ENCODE measurements at regions not wholly inside any gene's neighbourhood (a gene's known extent, or its start where the extent isn't known, plus 50 kb on each side); places are given as distances from the start of the nearest gene placed in this dataset.
"Not testable (repeated sequence)": the region's sequence is repeated elsewhere in the genome, so short reads cannot be mapped to it uniquely, and the experiment has no call there.

DNA sequence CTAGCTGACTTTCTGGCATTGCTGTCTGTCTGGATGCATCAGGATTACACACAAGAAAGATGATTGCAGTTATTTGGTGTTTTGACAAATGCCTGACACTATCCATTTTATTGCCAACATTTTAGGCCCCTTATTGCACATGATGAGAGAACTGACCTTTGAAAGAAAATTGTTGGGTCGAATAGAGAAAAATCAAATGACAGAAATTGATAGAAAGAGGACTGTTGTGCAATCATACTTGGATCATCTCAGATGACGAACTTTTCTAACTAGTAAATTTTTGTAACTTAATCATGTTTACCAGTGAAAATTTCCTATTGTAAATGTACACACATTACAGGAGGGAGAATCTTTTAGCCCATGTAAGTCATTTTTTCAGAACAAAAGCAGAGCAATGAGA, 251.5 kb upstream of the USP15 start:
- Histone ChIP-seq H3K9me3 (ENCODE audit: control insufficient read depth in 1 of 2, insufficient read depth in 1 of 2, low read length in 2 of 2) (peaks cover 0 to 7% of the 10 kb centered on the region in 2 experiments), H3K36me3 (ENCODE audit: insufficient read depth, low read length) (no peaks in the 10 kb centered on the region), H3K4me3 (ENCODE audit: low read length) (no peak overlapping the region), H3K27ac (ENCODE audit: low read depth in 1 of 2, low read length in 2 of 2) (no peak overlapping the region), H3K27me3 (ENCODE audit: control insufficient read depth in 1 of 2, insufficient read depth in 2 of 2, low read length in 2 of 2) (no peaks in the 10 kb centered on the region), H3K4me1 (ENCODE audit: insufficient read depth, low read length) (no peaks in the 10 kb centered on the region)
- intact Hi-C loops (cut with DNase I, micrococcal nuclease): loop anchor here in 1 of 2 experiments (5.0 kb wide), 1 partner anchor 184 kb away; a partner anchor contains a TSS
- CTCF ChIA-PET: no interaction called here
- Mint-ChIP-seq H3K9me3 (no peaks in the 10 kb centered on the region), H3K4me1 (ENCODE audit: low read depth) (no peaks in the 10 kb centered on the region), H3K4me3 (no peak overlapping the region), H3K36me3 (ENCODE audit: low read depth) (no peaks in the 10 kb centered on the region), H3K27ac (no peak overlapping the region), H3K27me3 (peaks cover 3% of the 10 kb centered on the region)
- DNase-seq (no peak), ATAC-seq (ENCODE audit: poor library complexity) (no peak)
- TF ChIP-seq CTCF (IDR thresholded peaks at IDR 0.05): no peak
- POLR2A ChIA-PET: no interaction called here

DNA sequence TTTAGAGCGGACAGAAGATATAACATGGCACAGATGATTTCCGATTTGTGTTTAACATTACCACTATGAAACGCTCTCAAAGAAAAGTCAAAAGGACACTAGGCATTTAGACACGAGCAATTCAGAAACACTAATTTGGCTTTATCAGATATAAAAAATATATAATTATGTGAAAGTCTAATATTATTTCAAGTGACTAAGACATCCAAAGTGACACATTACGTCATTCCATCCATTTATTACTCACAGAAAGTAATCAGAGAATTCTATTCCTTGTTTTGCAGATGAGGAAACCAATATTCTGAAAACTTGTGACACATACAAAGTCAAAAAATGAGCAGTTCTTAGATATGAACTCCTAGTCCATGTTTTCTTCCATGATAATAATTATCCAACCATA, 250.8 kb upstream of the USP15 start:
- ChIA-PET POLR2A (no interaction called here), CTCF (no interaction called here)
- Mint-ChIP-seq H3K4me3 (no peak overlapping the region), H3K4me1 (ENCODE audit: low read depth) (no peaks in the 10 kb centered on the region), H3K27ac (no peak overlapping the region), H3K9me3 (no peaks in the 10 kb centered on the region), H3K27me3 (peaks cover 3% of the 10 kb centered on the region), H3K36me3 (ENCODE audit: low read depth) (no peaks in the 10 kb centered on the region)
- DNase-seq: no peak
- no peak for ATAC-seq (ENCODE audit: poor library complexity)
- H3K9me3 ChIP-seq (ENCODE audit: control insufficient read depth in 1 of 2, insufficient read depth in 1 of 2, low read length in 2 of 2): peaks cover 0 to 7% of the 10 kb centered on the region in 2 experiments
- H3K27me3 ChIP-seq (ENCODE audit: control insufficient read depth in 1 of 2, insufficient read depth in 2 of 2, low read length in 2 of 2): no peaks in the 10 kb centered on the region
- no peaks in the 10 kb centered on the region for H3K4me1 ChIP-seq (ENCODE audit: insufficient read depth, low read length)
- no peaks in the 10 kb centered on the region for H3K36me3 ChIP-seq (ENCODE audit: insufficient read depth, low read length)
- intact Hi-C loops (cut with DNase I, micrococcal nuclease): loop anchor here in 1 of 2 experiments (5.0 kb wide), 1 partner anchor 183 kb away; a partner anchor contains a TSS
- H3K27ac ChIP-seq (ENCODE audit: low read depth in 1 of 2, low read length in 2 of 2): no peak overlapping the region
- no peak overlapping the region for H3K4me3 ChIP-seq (ENCODE audit: low read length)
- no peak for TF ChIP-seq CTCF (IDR thresholded peaks at IDR 0.05)

DNA sequence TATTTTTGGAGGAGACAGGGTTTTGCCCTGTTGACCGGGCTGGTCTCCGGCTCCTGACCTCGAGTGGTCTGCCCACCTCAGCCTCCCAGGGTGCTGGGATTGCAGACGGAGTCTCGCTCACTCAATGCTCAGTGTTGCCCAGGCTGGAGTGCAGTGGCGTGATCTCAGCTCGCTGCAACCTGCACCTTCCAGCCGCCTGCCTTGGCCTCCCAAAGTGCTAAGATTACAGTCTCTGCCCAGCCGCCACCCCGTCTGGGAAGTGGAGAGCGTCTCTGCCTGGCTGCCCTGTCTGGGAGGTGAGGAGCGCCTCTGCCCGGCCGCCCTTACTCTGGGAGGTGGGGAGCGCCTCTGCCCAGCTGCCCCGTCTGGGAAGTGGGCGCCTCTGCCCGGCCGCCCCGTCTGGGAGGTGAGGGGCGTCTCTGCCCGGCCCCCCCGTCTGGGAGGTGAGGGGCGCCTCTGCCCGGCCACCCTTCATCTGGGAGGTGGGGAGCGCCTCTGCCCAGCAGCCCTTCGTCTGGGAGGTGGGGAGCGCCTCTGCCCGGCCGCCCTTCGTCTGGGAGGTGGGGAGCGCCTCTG, 249.8 kb upstream of the USP15 start:
- H3K27ac ChIP-seq (ENCODE audit: low read depth in 1 of 2, low read length in 2 of 2); H3K27ac Mint-ChIP-seq; DNase-seq: not testable (repeated sequence)

DNA sequence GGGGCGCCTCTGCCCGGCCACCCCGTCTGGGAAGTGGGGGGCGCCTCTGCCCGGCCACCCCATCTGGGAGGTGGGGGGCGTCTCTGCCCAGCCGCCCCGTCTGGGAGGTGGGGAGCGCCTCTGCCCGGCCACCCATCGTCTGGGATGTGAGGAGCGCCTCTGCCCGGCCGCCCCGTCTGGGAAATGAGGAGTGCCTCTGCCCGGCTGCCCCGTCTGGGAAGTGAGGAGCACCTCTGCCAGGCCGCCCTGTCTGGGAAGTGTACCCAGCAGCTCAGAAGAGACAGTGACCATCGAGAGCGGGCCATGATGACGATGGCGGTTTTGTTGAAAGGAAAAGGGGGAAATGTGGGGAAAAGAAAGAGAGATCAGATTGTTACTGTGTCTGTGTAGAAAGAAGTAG, 249.2 kb upstream of the USP15 start:
- H3K4me1 ChIP-seq (ENCODE audit: insufficient read depth, low read length); H3K27me3 Mint-ChIP-seq; intact Hi-C loops (cut with DNase I, micrococcal nuclease); H3K4me3 Mint-ChIP-seq; H3K27ac ChIP-seq (ENCODE audit: low read depth in 1 of 2, low read length in 2 of 2); H3K4me1 Mint-ChIP-seq (ENCODE audit: low read depth); H3K36me3 ChIP-seq (ENCODE audit: insufficient read depth, low read length); H3K9me3 Mint-ChIP-seq; H3K27ac Mint-ChIP-seq; H3K9me3 ChIP-seq (ENCODE audit: control insufficient read depth in 1 of 2, insufficient read depth in 1 of 2, low read length in 2 of 2); H3K4me3 ChIP-seq (ENCODE audit: low read length); H3K36me3 Mint-ChIP-seq (ENCODE audit: low read depth); POLR2A ChIA-PET; H3K27me3 ChIP-seq (ENCODE audit: control insufficient read depth in 1 of 2, insufficient read depth in 2 of 2, low read length in 2 of 2); ATAC-seq (ENCODE audit: poor library complexity); DNase-seq; CTCF ChIA-PET: not testable (repeated sequence)

More for the DNA sequence above, 249.8 kb upstream of the USP15 start:
- H3K36me3 Mint-ChIP-seq (ENCODE audit: low read depth); H3K4me3 ChIP-seq (ENCODE audit: low read length); H3K27me3 Mint-ChIP-seq; H3K9me3 Mint-ChIP-seq; H3K4me1 ChIP-seq (ENCODE audit: insufficient read depth, low read length); POLR2A ChIA-PET; H3K9me3 ChIP-seq (ENCODE audit: control insufficient read depth in 1 of 2, insufficient read depth in 1 of 2, low read length in 2 of 2); ATAC-seq (ENCODE audit: poor library complexity); H3K27me3 ChIP-seq (ENCODE audit: control insufficient read depth in 1 of 2, insufficient read depth in 2 of 2, low read length in 2 of 2); CTCF ChIA-PET; H3K4me3 Mint-ChIP-seq; H3K4me1 Mint-ChIP-seq (ENCODE audit: low read depth); intact Hi-C loops (cut with DNase I, micrococcal nuclease); H3K36me3 ChIP-seq (ENCODE audit: insufficient read depth, low read length): not testable (repeated sequence)
